Left ventricle myocardium inferior (tissue), 1 donor: ENCODE measurements at regions not wholly inside any gene's neighbourhood (a gene's known extent, or its start where the extent isn't known, plus 50 kb on each side); places are given as distances from the start of the nearest gene placed in this dataset.
A peak's percentile ranks its signal among the peaks of the same experiment; 100 is the strongest.

Source experiments
- DNase-seq: peaks from one replicate; pipeline ENCODE4 v3.0.0-alpha.2; 2020
- H3K27ac ChIP-seq: fragments of 200-600 bp; replicated peaks from 2 replicates; pipeline ENCODE4 v1.8.0; 2021
- H3K27me3 ChIP-seq: fragments of 200-600 bp; 2 replicates; pipeline ENCODE4 v1.8.0; 2021; ENCODE audit warnings: low read depth
- H3K36me3 ChIP-seq: fragments of 200-600 bp; 2 replicates; pipeline ENCODE4 v1.8.0; 2021
- H3K4me1 ChIP-seq: fragments of 200-600 bp; 2 replicates; pipeline ENCODE4 v1.8.0; 2021
- H3K4me3 ChIP-seq: fragments of 200-600 bp; 2 replicates; pipeline ENCODE4 v1.8.0; 2021; ENCODE audit warnings: mild to moderate bottlenecking, moderate library complexity
- H3K9me3 ChIP-seq: fragments of 200-600 bp; replicated peaks from 2 replicates; pipeline ENCODE4 v1.8.0; 2021
- CTCF ChIP-seq: fragments of 200-600 bp; IDR thresholded peaks from 2 replicates; pipeline ENCODE4 v1.8.0; 2021; ENCODE audit warnings: antibody characterized with exemption, mild to moderate bottlenecking, borderline replicate concordance
- intact Hi-C: fragments of 100-400 bp; cut with micrococcal nuclease; formaldehyde crosslinking; loops from one replicate; pipeline ENCODE4 v1.11.0; 2022
- donor health status: DM: no; HTN: yes; CAD: no; lungs with severe emphysema.

GRCh38 chr5:40432836-40433235, 246.9 kb upstream of the PTGER4 start:
- DNase-seq = no peak
- Histone ChIP-seq H3K27me3 (no peaks in the 10 kb centered on the region), H3K4me3 (no peak overlapping the region), H3K36me3 (no peaks in the 10 kb centered on the region), H3K27ac (no peak overlapping the region), H3K9me3 (no peaks in the 10 kb centered on the region), H3K4me1 (peaks cover 16% of the 10 kb centered on the region)
- intact Hi-C loops = no loop called here
- TF ChIP-seq CTCF = no peak

DNA sequence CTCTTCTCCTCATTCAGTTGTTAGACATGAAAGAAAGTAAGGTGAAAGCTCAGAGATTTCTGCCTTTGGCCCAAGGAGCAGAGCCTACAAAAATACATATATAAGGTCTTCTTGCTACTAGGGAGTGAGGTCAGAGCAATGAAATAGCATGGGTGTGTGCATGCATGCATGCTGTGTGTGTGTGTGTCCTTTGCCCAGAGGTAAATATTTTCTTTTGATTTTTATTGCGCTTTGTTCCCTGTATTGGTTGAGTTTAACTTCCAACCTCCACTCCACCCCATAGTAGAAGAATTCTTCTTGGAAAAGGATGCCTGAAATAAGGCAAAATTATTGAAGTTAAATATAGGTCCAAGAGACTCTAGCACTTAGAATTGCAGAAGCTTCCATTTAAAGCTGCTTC, 248.0 kb upstream of the PTGER4 start:
- Histone ChIP-seq H3K27me3 (no peaks in the 10 kb centered on the region), H3K4me3 (no peak overlapping the region), H3K9me3 (no peaks in the 10 kb centered on the region), H3K36me3 (no peaks in the 10 kb centered on the region), H3K4me1 (peaks cover 16% of the 10 kb centered on the region), H3K27ac (no peak overlapping the region)
- TF ChIP-seq CTCF = no peak
- intact Hi-C loops = no loop called here
- no peak for DNase-seq

DNA sequence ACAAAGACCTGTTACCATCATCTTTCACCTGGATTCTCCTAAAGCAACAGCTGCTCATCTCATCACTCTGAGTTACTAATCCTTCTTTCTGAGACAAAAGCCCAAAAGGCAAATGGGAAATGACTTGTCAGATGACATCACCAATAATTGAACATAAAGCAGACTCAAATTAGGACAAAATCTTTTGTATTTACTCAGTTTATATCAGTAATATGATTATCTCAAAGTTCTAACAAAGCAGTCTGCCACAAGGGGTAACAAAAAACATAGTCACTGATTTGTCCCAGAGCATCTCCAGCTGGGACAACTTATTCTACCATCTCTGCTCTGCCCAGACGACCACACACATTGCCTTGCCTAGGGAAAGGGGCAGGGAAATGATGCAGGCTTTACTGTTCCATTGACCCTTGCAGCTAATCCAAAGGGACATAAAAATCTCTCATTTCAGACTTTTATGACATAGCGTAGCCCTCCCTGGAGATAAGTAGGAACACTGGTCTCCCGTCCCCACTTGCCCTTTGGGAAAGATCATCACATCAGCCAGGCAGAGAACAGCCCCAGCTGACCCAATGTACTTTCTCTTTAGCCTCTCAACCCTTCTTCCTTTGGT, 249.5 kb upstream of the PTGER4 start:
- peaks cover 16% of the 10 kb centered on the region for H3K4me1 ChIP-seq
- intact Hi-C loops = no loop called here
- no peak for DNase-seq
- peak overlapping the region; percentile 40 for H3K27ac ChIP-seq
- H3K27me3 ChIP-seq = no peaks in the 10 kb centered on the region
- H3K9me3 ChIP-seq = peaks cover 4% of the 10 kb centered on the region
- no peak for TF ChIP-seq CTCF
- H3K4me3 ChIP-seq = no peak overlapping the region
- no peaks in the 10 kb centered on the region for H3K36me3 ChIP-seq

DNA sequence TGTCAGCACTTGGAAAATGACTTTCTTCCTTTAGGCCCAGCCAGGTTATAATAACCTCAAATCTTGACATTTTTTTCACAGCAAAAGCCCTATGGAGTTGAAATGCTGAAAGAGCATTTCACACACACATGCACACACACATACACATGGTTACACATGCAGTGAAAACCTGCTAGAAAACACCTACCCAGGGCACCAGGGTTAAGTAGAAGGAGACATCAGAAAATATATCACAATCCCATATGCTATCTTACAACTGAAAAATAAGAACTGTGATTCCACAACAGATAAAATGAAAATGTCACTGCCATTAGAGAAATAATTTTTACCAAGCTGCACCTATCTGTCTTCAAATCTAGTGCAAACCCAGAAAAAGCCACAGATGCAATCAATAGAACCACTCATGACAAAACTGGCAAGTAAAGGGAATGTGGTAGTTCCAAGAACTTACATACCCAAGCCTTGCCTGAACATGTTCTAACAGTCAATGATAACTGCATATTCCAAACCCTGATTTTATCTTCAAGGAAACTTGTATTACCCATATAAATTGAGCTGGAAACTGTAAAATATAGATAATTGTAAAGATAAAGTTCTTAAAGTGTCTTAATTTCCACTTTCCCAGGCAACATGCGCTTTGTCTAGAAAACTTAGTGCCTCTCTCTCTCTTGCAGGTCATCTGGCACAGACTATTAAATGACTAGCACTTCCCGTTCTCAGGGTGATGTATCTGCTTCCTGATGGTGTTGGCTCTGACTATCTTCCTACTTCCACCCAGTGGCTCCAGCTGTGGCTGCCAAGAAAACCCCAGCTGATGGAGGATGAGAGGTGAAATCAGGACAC, 250.2 kb upstream of the PTGER4 start:
- Histone ChIP-seq H3K27ac (peak overlapping the region; percentile 55), H3K9me3 (peaks cover 4% of the 10 kb centered on the region), H3K4me3 (no peak overlapping the region), H3K36me3 (no peaks in the 10 kb centered on the region), H3K4me1 (peaks cover 16% of the 10 kb centered on the region), H3K27me3 (no peaks in the 10 kb centered on the region)
- DNase-seq = peak; percentile 26
- no peak for TF ChIP-seq CTCF
- intact Hi-C loops = no loop called here

- peaks cover 16% of the 10 kb centered on the region for H3K4me1 ChIP-seq
- intact Hi-C loops = no loop called here
- DNase-seq = no peak
- H3K9me3 ChIP-seq = peaks cover 4% of the 10 kb centered on the region
- H3K36me3 ChIP-seq = no peaks in the 10 kb centered on the region
- no peak overlapping the region for H3K27ac ChIP-seq
- no peak overlapping the region for H3K4me3 ChIP-seq
- no peaks in the 10 kb centered on the region for H3K27me3 ChIP-seq
- TF ChIP-seq CTCF = no peak
Measured at GRCh38 chr5:40428815-40429214, 250.9 kb upstream of the PTGER4 start.
